ENCODE measurements at regions not wholly inside any gene's neighbourhood (a gene's known extent, or its start where the extent isn't known, plus 50 kb on each side); places are given as distances from the start of the nearest gene placed in this dataset.

GRCh38 chr5:92635001-92635461 is 946.0 kb downstream of the NR2F1-AS1 start:
- TF ChIP-seq NFIC (IDR thresholded peaks at IDR 0.05) = no peak
- no peak for TF ChIP-seq EP300 (IDR thresholded peaks at IDR 0.05; ENCODE audit: borderline replicate concordance)
- TF ChIP-seq TAF1 (IDR thresholded peaks at IDR 0.05; ENCODE audit: low read depth) = no peak
- no peak for TF ChIP-seq REST (IDR thresholded peaks at IDR 0.05; ENCODE audit: low read depth)
- TF ChIP-seq EGR1 (IDR thresholded peaks at IDR 0.05) = no peak
- no peak for TF ChIP-seq ZBTB7A (IDR thresholded peaks at IDR 0.05; ENCODE audit: low read depth)
- TF ChIP-seq CEBPB (IDR thresholded peaks at IDR 0.05) = no peak
- no peak for TF ChIP-seq MAX (IDR thresholded peaks at IDR 0.05)
- no peak for TF ChIP-seq TCF12 (IDR thresholded peaks at IDR 0.05; ENCODE audit: low read depth)
- no peak for TF ChIP-seq RAD21 (IDR thresholded peaks at IDR 0.05; ENCODE audit: low read depth)
- no peak for TF ChIP-seq CREB1 (IDR thresholded peaks at IDR 0.05; ENCODE audit: low read depth)
